ENCODE measurements at regions not wholly inside any gene's neighbourhood (a gene's known extent, or its start where the extent isn't known, plus 50 kb on each side); places are given as distances from the start of the nearest gene placed in this dataset.

DNA sequence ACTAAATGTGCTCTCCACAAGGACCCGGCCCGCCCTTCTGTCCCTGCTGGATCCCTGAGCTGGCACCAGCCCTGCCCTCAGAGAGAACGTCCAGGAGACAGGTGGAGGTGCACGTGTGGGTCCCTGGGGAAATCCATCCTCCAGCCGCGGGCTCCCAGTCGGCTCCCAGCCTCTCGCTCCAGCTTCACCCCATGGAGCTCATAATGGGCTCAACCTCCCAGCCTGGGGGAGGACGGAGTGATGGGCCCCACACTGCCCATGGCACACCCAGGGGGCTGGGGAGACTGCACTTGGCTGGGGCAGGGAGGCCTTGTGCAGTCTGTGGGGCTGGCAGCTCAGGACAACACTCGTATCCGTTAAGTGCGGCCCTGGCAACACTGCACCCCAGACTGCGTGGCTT lies 250.5 kb downstream of the TMEM121 start:
- DNase-seq (ENCODE audit: low read depth): no peak
- TF ChIP-seq, protein P1, sequence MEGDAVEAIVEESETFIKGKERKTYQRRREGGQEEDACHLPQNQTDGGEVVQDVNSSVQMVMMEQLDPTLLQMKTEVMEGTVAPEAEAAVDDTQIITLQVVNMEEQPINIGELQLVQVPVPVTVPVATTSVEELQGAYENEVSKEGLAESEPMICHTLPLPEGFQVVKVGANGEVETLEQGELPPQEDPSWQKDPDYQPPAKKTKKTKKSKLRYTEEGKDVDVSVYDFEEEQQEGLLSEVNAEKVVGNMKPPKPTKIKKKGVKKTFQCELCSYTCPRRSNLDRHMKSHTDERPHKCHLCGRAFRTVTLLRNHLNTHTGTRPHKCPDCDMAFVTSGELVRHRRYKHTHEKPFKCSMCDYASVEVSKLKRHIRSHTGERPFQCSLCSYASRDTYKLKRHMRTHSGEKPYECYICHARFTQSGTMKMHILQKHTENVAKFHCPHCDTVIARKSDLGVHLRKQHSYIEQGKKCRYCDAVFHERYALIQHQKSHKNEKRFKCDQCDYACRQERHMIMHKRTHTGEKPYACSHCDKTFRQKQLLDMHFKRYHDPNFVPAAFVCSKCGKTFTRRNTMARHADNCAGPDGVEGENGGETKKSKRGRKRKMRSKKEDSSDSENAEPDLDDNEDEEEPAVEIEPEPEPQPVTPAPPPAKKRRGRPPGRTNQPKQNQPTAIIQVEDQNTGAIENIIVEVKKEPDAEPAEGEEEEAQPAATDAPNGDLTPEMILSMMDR (conservative IDR thresholded peaks at IDR 0.05; ENCODE audit: low read length): no peak
- H3K4me3 ChIP-seq (ENCODE audit: low read length): no peak overlapping the region

DNA sequence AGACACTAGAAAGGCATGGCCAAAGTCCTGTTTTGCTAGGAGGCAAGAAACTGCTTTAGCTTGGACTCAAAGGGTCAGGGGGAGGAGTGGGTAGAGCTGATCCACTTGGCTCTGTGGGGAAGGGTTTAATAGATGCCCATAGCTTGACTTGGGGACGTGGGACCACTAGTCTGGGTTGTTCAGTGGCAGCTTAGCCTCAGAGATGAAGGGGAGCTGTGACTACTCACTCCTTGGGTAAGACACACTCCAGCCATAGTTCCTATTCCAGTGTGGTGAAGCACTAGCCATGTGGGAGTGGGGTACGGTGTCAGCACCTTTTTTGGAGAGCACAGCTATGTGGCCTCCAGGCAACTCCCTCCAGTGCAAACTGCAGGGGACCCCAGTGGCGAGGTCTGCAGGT lies 257.3 kb downstream of the TMEM121 start:
- TF ChIP-seq, protein P1 (conservative IDR thresholded peaks at IDR 0.05; ENCODE audit: low read length): no peak
- no peak overlapping the region for H3K4me3 ChIP-seq (ENCODE audit: low read length)
- no peak for DNase-seq (ENCODE audit: low read depth)

DNA sequence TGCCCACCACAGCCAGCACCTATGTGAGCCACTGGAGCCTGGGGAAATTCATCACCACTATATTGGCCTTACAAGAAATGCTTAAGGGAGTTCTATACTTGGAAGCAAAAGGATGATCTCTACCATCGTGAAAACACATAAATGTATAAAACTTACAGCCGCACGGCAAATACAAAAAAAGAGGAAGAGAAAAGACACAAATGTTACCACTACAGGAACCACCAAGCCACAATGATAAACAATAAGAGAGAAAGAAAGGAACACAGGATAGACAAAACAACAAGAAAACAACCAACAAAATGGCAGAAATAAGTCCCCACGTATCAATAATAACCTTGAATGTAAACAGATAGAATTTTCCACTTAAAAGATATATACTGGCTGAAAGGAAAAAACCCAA lies 267.5 kb downstream of the TMEM121 start:
- DNase-seq (ENCODE audit: low read depth): no peak
- TF ChIP-seq, protein P1 (conservative IDR thresholded peaks at IDR 0.05; ENCODE audit: low read length): no peak
- no peak overlapping the region for H3K4me3 ChIP-seq (ENCODE audit: low read length)

DNA sequence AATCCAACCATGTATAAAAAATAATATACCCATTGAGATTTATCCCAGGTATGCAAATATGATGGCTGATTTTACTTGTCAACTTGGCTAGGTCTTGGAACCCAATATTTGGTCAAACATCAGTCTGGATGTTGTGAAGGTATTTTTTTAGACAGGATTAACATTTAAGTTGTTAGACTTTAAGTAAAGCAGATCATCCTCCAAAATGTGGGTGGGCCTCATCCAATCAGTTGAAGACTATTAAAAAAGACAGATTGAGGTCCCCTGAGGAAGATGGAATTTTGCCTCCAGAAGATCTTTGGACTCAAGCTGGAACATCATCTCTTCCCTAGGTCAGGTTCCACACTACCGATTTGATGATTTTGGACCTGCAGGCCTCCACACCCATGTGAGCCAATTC lies 271.2 kb downstream of the TMEM121 start:
- TF ChIP-seq, protein P1 (conservative IDR thresholded peaks at IDR 0.05; ENCODE audit: low read length): no peak
- DNase-seq (ENCODE audit: low read depth): no peak
- H3K4me3 ChIP-seq (ENCODE audit: low read length): no peak overlapping the region

DNA sequence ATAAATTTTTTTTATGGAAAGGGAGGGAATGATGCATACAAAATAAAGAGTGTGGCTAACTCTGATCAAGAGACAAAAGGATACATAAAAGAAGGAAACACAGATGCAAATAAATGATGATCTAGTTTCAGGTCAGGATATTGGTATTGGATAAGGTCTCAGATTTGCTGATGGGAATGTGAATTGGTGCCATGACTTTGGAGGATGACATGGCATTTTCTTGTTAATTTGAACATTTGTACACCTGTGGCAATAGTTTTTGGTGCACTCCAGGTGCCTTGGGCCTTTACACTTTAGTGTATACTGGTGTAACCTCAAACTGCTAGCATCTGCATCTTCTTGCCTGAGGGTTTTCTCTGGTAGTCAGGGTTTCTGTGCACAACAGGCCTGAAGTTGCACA lies 279.3 kb downstream of the TMEM121 start:
- H3K4me3 ChIP-seq (ENCODE audit: low read length): no peak overlapping the region
- TF ChIP-seq, protein P1 (conservative IDR thresholded peaks at IDR 0.05; ENCODE audit: low read length): no peak
- no peak for DNase-seq (ENCODE audit: low read depth)

DNA sequence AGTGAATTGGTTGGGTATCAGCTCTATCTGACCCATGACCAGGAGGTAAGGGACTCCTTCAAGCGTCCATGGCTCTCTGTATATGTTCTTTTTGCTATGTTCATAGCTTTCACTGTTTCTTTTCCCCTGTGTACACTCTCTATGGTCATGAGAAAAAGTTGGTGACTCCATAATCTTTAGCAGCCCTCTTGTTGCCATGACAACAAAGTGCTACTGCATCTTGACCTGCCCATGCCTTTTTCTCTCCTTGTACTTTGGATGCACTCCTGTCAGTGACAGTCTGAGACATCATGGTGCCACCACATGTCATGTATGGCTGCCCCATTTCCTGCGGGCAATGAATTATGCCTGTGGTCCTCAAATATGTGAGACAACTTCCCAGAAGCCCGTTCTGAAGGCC lies 280.2 kb downstream of the TMEM121 start:
- no peak overlapping the region for H3K4me3 ChIP-seq (ENCODE audit: low read length)
- DNase-seq (ENCODE audit: low read depth): no peak
- TF ChIP-seq, protein P1 (conservative IDR thresholded peaks at IDR 0.05; ENCODE audit: low read length): no peak

DNA sequence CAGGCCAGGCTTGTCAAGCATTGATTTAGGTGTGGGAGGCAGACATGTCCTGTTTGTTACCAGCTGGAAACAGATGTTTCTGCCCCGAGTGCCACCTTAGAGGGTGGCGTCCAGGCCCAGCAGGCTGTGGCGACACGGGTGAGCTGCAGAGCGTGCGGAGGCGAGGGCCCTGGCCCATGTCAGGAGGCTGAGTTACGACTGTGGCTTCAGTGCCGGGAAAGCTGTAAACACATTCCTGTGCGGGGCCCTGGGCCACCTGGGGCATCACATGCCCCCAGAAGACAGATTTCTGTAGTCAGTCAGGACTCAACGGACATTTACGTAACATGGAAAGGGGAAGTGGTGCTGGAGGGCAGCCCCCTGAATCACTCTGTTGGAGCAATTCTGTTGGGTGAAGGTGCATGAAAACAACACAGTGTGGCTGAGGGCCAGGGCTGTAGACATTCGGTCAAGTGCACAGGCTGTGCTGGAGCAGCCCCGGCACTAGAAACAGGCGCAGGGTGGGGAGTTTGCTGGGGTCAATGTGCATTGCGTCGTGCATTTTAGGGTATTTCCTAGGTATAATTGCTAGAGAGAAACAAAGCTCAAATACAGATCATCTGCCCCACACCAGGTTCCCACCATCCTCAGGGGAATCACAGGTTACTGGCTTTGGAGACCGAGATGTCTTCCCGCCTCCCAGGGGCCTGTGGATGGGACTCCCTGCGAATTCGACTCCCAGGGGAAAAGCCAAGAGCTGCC lies 291.8 kb downstream of the TMEM121 start:
- H3K4me3 ChIP-seq (ENCODE audit: low read length): no peak overlapping the region
- TF ChIP-seq, protein P1 (conservative IDR thresholded peaks at IDR 0.05; ENCODE audit: low read length): no peak
- DNase-seq (ENCODE audit: low read depth): no peak
